ENCODE measurements at regions not wholly inside any gene's neighbourhood (a gene's known extent, or its start where the extent isn't known, plus 50 kb on each side); places are given as distances from the start of the nearest gene placed in this dataset.

GRCh38 chr9:135366104-135366503 is 113.5 kb upstream of the PPP1R26 start:
- no peak for TF ChIP-seq POLR2A (conservative IDR thresholded peaks at IDR 0.05)
- no peak for TF ChIP-seq ZNF174 (CRISPR knock-in tag; IDR thresholded peaks at IDR 0.05)
- TF ChIP-seq, protein P1, sequence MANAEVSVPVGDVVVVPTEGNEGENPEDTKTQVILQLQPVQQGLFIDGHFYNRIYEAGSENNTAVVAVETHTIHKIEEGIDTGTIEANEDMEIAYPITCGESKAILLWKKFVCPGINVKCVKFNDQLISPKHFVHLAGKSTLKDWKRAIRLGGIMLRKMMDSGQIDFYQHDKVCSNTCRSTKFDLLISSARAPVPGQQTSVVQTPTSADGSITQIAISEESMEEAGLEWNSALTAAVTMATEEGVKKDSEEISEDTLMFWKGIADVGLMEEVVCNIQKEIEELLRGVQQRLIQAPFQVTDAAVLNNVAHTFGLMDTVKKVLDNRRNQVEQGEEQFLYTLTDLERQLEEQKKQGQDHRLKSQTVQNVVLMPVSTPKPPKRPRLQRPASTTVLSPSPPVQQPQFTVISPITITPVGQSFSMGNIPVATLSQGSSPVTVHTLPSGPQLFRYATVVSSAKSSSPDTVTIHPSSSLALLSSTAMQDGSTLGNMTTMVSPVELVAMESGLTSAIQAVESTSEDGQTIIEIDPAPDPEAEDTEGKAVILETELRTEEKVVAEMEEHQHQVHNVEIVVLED (CRISPR knock-in tag; IDR thresholded peaks at IDR 0.05) = no peak
- no peak for TF ChIP-seq THRAP3 (IDR thresholded peaks at IDR 0.05; ENCODE audit: borderline replicate concordance)
- TF ChIP-seq ZBTB49 (CRISPR knock-in tag; IDR thresholded peaks at IDR 0.05; ENCODE audit: borderline replicate concordance) = no peak
- TF ChIP-seq USF1 (CRISPR knock-in tag; IDR thresholded peaks at IDR 0.05) = no peak
- no peak for TF ChIP-seq BCLAF1 (IDR thresholded peaks at IDR 0.05; ENCODE audit: borderline replicate concordance in 1 of 2, control insufficient read depth in 1 of 2, low read depth in 2 of 2, low read length in 1 of 2)
- no peak for TF ChIP-seq HNRNPLL (IDR thresholded peaks at IDR 0.05; ENCODE audit: low read depth, low read length, poor library complexity, severe bottlenecking)
- no peak for TF ChIP-seq SAFB2 (IDR thresholded peaks at IDR 0.05; ENCODE audit: borderline replicate concordance, low read depth, low read length, severe bottlenecking)
- TF ChIP-seq KLF1 (tag; IDR thresholded peaks at IDR 0.05) = no peak
- no peak for TF ChIP-seq RBM15 (IDR thresholded peaks at IDR 0.05; ENCODE audit: insufficient read depth, low read length)
- no peak for TF ChIP-seq ATF7 (IDR thresholded peaks at IDR 0.05)
- no peak for TF ChIP-seq RFX5 (IDR thresholded peaks at IDR 0.05; ENCODE audit: low read depth, low read length)

All from K562 (cell line).